ENCODE measurements at regions not wholly inside any gene's neighbourhood (a gene's known extent, or its start where the extent isn't known, plus 50 kb on each side); places are given as distances from the start of the nearest gene placed in this dataset.

DNA sequence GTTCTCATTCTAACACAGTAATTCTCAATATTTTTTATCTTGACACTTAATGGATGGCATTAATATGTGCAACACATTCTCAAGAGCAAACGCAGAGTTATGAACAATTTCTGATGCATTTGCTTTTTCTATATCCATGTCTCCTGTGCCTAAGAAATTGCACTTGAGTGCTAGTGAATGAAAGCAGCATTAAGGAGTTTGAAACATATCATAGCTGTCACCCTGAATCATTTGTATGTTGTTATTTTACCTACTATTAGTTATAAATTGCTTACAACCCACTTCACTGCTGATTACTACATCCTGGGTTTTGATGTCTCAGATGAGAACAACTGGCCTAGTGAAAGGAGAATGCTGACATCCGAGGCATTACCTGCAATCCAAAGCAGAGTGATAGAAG lies 387.3 kb downstream of the RASEF start:
- TF ChIP-seq, protein P1, sequence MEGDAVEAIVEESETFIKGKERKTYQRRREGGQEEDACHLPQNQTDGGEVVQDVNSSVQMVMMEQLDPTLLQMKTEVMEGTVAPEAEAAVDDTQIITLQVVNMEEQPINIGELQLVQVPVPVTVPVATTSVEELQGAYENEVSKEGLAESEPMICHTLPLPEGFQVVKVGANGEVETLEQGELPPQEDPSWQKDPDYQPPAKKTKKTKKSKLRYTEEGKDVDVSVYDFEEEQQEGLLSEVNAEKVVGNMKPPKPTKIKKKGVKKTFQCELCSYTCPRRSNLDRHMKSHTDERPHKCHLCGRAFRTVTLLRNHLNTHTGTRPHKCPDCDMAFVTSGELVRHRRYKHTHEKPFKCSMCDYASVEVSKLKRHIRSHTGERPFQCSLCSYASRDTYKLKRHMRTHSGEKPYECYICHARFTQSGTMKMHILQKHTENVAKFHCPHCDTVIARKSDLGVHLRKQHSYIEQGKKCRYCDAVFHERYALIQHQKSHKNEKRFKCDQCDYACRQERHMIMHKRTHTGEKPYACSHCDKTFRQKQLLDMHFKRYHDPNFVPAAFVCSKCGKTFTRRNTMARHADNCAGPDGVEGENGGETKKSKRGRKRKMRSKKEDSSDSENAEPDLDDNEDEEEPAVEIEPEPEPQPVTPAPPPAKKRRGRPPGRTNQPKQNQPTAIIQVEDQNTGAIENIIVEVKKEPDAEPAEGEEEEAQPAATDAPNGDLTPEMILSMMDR (IDR thresholded peaks at IDR 0.05; ENCODE audit: extremely low read depth, missing control alignments) = no peak
- DNase-seq (ENCODE audit: low spot score) = no peak

DNA sequence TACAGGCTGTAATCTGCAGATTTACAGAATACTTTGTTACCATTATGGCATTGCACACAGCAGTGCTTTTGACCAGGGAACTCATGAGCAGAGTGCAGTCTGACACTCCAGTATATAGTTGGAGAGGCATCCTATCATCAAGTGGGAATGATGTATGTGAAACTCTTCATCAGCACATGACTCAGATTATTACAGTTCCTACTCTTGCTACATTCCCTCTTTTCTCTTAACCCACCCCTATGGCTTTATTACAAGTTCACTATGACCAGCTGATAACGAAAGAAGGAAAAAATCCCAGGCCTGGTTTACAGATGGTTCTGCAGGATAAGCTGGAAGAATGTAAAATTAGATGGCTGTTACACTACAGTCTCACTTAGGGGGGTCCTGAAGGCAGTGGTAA lies 385.9 kb downstream of the RASEF start:
- TF ChIP-seq, protein P1 (IDR thresholded peaks at IDR 0.05; ENCODE audit: extremely low read depth, missing control alignments) = no peak
- DNase-seq (ENCODE audit: low spot score) = no peak

DNA sequence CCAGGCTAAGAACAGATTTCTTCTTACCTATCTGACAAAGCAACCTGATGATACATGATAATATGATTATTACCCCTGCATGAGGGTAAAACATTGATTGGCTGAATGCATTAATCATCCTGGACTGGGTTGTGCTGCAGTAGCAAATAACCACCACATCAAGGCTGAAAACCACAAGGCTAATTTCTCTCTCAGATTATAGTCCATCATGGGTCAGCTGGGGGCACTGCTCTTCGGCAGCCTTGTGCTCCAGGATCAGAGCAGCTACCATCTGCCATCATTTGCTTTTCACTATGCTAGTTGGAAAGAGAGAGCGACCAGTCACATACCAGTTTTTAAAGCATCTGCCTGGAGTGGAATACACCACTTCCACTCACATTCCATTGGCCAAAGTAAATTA lies 383.5 kb downstream of the RASEF start:
- no peak for DNase-seq (ENCODE audit: low spot score)
- TF ChIP-seq, protein P1 (IDR thresholded peaks at IDR 0.05; ENCODE audit: extremely low read depth, missing control alignments) = no peak

DNA sequence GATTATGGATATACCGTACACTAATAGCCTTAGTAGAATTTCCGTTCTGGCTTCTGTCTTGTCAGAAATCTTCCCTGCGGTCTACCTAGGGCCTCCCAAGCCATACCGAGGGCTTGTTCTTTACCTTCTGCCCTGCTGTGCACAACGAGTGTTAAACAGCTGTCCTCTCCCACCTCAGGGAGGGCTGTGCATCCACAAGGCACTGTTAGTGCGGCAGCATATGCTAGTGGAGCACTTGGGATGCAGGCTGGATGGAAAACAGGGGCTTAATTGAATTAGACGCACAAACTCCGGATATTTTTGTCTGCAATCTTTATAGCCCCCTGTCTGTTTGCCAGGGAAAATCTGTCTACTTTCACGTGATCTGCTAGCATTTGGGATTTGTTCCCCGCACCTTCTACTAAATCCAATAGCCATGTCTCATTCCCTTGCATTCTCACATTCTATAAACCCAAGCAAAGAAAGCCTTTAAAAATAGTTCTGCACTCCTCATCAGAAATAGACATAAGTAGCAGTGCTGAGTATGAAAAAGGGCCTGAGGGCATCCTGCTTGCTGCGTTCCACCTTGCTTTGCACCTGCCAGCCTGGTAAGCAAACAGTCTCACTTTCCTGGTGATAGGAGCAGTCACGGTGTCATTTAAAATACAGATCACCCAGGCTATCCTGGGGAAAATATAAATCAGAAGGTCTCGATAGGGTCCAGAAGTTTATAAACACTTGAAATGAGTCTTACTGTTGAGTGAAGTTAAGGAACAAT lies 382.6 kb downstream of the RASEF start:
- DNase-seq (ENCODE audit: low spot score) = no peak
- TF ChIP-seq, protein P1 (IDR thresholded peaks at IDR 0.05; ENCODE audit: extremely low read depth, missing control alignments) = no peak

DNA sequence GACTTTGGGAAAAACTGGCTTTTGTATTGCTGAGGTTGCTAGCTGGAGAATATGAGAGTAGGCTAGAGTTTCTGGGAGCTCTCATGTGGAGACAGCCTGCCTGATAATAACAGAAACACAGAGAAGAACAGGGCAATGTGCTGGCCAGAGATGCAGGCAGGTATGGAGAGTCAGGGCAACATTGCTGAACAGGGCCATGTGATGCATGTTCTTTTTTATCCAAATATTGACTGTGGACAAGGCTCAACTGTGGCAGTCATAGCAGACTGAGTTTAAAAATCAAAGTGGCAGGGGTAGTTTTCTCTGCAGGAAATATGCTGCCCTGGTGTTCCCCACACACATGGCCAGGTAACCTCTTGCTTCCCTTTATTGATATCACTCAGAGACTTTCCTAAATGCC lies 381.1 kb downstream of the RASEF start:
- TF ChIP-seq, protein P1 (IDR thresholded peaks at IDR 0.05; ENCODE audit: extremely low read depth, missing control alignments) = no peak

DNA sequence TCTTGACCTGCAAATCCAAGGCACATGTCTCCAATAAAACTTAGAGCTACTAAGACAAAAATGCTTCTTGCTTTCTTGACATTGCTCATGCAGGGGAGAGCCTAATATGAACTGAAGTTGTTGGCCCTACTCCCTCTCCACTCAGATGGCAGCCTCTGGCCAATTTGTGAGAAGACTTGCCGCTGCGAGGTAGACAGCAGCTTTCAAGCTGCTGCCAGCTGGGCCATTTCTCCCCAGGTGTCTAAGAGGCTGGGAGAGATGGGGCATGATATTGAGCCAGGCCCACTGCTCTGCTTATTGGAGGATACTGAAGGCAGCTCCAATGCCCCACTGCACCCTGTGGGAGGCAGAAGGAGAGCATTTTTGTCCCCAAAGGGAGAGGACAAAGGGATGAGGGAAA lies 380.5 kb downstream of the RASEF start:
- no peak for DNase-seq (ENCODE audit: low spot score)
- TF ChIP-seq, protein P1 (IDR thresholded peaks at IDR 0.05; ENCODE audit: extremely low read depth, missing control alignments) = no peak

More for the DNA sequence above, 381.1 kb downstream of the RASEF start:
- DNase-seq (ENCODE audit: low spot score) = no peak

DNA sequence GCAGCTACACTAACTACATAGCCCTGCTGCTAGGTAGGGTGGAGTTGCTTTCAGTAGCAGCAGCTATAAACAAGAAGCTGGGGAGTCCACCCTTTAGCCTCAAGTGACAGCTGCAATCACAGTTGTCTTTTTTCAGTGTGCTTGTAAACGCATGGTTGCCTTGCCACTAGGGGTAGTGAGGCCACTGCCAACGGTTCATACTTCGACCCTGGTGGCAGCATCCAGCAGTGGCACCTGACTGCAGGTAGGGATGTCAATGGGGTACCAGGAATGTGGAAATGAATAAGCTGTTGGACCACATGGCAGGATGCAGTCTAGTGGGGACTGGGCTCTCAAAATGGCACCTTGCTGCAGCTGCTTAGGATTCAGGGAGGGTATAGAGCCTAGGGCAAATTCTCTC lies 367.2 kb downstream of the RASEF start:
- no peak for DNase-seq (ENCODE audit: low spot score)
- TF ChIP-seq, protein P1 (IDR thresholded peaks at IDR 0.05; ENCODE audit: extremely low read depth, missing control alignments) = no peak

All from GM20000 (cell line).